ENCODE measurements at regions not wholly inside any gene's neighbourhood (a gene's known extent, or its start where the extent isn't known, plus 50 kb on each side); places are given as distances from the start of the nearest gene placed in this dataset.

DNA sequence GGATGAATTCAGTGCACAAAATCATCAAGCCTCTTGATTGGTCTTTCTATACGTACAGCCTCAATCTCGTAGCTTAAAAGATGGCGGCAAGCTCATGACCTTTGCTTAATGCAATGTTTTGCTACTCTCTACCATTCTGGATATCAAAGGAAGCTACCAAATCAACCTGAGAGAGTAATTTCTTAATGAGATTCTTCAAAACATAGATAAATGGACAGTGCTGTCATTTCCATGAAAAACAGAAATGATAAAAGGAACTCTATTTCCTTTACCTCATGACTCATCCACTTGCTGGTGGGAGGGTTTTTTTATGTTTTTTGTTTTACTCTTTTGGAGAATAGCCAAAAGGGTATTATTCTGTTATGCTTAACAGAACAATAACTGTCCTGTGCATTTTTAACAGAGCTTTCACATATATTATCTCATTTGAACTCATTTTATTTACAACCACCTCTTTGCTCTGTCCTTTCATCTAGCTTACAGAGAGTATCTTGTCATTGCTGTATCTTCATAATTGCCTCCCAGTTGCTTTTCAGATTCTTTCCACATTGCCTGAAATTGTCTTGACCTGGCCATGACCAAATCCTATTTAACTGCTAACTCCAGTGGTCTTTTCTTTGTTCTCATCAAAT lies 138.6 kb upstream of the GPR101 start:
- Histone ChIP-seq H3K27me3 (no peaks in the 10 kb centered on the region), H3K9me3 (no peaks in the 10 kb centered on the region), H3K27ac (no peak overlapping the region), H3K36me3 (replicated peaks in 1 of 2; ENCODE audit: insufficient read depth in 1 of 2, low read depth in 2 of 2) (no peaks in the 10 kb centered on the region), H3K4me1 (no peaks in the 10 kb centered on the region), H3K4me3 (no peak overlapping the region)
- intact Hi-C loops (cut with DNase I) = no loop called here
- DNase-seq (no peak), ATAC-seq (no peak)
- no peak for TF ChIP-seq POLR2A (IDR thresholded peaks at IDR 0.05)
- TF ChIP-seq, protein P1, sequence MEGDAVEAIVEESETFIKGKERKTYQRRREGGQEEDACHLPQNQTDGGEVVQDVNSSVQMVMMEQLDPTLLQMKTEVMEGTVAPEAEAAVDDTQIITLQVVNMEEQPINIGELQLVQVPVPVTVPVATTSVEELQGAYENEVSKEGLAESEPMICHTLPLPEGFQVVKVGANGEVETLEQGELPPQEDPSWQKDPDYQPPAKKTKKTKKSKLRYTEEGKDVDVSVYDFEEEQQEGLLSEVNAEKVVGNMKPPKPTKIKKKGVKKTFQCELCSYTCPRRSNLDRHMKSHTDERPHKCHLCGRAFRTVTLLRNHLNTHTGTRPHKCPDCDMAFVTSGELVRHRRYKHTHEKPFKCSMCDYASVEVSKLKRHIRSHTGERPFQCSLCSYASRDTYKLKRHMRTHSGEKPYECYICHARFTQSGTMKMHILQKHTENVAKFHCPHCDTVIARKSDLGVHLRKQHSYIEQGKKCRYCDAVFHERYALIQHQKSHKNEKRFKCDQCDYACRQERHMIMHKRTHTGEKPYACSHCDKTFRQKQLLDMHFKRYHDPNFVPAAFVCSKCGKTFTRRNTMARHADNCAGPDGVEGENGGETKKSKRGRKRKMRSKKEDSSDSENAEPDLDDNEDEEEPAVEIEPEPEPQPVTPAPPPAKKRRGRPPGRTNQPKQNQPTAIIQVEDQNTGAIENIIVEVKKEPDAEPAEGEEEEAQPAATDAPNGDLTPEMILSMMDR (IDR thresholded peaks at IDR 0.05) = no peak
- 92 to 97% methylated on average over 3 of the region's 3 CpGs for WGBS, 2 donors

DNA sequence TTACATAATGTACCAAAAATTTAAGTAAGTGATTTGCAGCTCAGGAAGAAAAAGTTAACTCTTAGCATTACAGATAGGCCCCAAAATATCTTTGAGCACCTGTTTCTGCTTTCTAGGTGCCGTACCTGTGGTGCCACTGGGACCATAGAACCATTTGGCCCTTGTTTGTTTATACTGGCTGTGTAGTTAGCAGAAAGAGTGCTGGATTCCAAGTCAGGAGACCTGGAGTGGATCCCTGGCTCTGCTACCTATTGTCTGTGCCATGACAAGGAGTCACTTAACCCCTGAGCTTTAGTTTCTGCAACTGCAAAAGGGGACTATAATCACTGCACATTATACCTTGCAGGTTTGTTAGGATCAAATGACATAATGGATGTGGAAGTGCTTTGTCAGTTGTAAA lies 137.8 kb upstream of the GPR101 start:
- Histone ChIP-seq H3K36me3 (replicated peaks in 1 of 2; ENCODE audit: insufficient read depth in 1 of 2, low read depth in 2 of 2) (no peaks in the 10 kb centered on the region), H3K27ac (no peak overlapping the region), H3K9me3 (no peaks in the 10 kb centered on the region), H3K4me1 (no peaks in the 10 kb centered on the region), H3K27me3 (no peaks in the 10 kb centered on the region), H3K4me3 (no peak overlapping the region)
- WGBS, 2 donors = 38 to 62% methylated on average over 1 of the region's 1 CpG
- no peak for DNase-seq
- ATAC-seq = no peak
- intact Hi-C loops (cut with DNase I) = no loop called here
- TF ChIP-seq, protein P1 (IDR thresholded peaks at IDR 0.05) = no peak
- no peak for TF ChIP-seq POLR2A (IDR thresholded peaks at IDR 0.05)

DNA sequence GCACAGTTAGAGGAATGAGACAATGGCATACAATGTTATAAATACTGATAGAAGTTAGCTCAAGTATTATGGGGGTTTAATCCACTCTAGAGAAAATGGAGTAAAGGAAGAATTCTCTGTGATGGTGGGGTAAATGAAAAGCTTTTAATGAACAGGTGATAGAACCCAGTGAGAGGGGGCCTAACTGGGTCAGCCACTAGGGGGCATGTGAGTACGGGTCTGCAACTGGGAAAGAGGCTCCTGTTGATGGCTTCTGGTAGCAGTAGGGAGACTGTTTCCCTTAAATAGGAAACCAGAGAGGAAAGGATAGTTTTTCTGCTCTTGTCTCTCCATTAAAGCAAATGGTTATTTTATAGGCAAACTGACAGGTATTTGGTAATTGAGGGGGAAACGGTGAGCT lies 132.8 kb upstream of the GPR101 start:
- ATAC-seq (no peak), DNase-seq (peak; percentile 13 to 55 (median 24))
- Histone ChIP-seq H3K27me3 (no peaks in the 10 kb centered on the region), H3K27ac (no peak overlapping the region), H3K36me3 (replicated peaks in 1 of 2; ENCODE audit: insufficient read depth in 1 of 2, low read depth in 2 of 2) (no peaks in the 10 kb centered on the region), H3K9me3 (no peaks in the 10 kb centered on the region), H3K4me3 (no peak overlapping the region), H3K4me1 (no peaks in the 10 kb centered on the region)
- TF ChIP-seq, protein P1 (IDR thresholded peaks at IDR 0.05) = peak in 5 of 7 experiments; percentile 24 to 48 (median 36)
- no peak for TF ChIP-seq POLR2A (IDR thresholded peaks at IDR 0.05)
- WGBS, 2 donors = 32 to 45% methylated on average over 2 of the region's 2 CpGs
- intact Hi-C loops (cut with DNase I) = no loop called here

DNA sequence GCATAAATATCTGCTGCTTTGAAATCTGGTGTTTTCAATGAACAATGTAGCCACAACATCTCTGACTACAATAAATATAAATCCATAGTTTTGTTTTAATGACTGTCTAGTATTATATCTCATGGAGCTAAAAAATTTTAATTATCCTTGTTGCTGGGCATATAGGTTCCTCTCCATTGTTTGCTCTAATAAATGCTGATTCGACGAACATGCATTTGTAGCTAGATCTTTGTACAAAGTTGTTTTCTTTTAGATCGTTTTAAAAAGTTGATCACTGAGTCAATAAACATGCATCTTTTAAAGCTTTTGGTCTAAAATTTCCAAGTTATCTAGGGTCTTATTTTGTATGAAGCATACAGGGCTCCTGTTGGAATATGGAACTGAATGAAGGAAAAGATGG lies 130.5 kb upstream of the GPR101 start:
- no peak for ATAC-seq

More for the DNA sequence above, 130.5 kb upstream of the GPR101 start:
- 24 to 83% methylated on average over 3 of the region's 3 CpGs for WGBS, 2 donors
- no peaks in the 10 kb centered on the region for H3K36me3 ChIP-seq (replicated peaks in 1 of 2; ENCODE audit: insufficient read depth in 1 of 2, low read depth in 2 of 2)
- no peaks in the 10 kb centered on the region for H3K27me3 ChIP-seq
- no peaks in the 10 kb centered on the region for H3K9me3 ChIP-seq
- H3K4me1 ChIP-seq = no peaks in the 10 kb centered on the region
- intact Hi-C loops (cut with DNase I) = no loop called here
- H3K4me3 ChIP-seq = no peak overlapping the region
- no peak for DNase-seq
- TF ChIP-seq, protein P1 (IDR thresholded peaks at IDR 0.05) = no peak
- no peak for TF ChIP-seq POLR2A (IDR thresholded peaks at IDR 0.05)
- no peak overlapping the region for H3K27ac ChIP-seq
